ENCODE measurements at regions not wholly inside any gene's neighbourhood (a gene's known extent, or its start where the extent isn't known, plus 50 kb on each side); places are given as distances from the start of the nearest gene placed in this dataset.

DNA sequence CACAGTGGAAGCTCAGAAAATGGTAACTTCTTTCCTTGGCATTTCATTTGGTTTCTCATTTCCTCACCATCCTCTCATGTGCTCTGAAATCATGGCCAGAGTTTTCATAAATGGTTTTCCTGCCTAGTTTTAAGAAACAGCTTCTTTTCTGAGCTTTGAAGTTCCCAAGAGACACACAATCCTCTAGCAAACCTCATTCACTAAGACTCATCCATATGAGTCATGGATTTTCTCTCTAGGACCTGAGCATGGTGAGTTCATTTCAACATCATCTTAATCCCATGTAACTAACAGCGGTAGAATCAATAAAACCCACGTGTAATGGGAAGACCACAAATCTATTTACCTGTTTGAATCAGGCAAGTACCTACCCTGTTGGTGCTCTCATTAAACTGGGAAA, 274.5 kb upstream of the LRTM1 start:
- H3K4me1 ChIP-seq (ENCODE audit: control insufficient read depth in 1 of 2, low read depth in 2 of 2): no peaks in the 10 kb centered on the region
- no peak for ATAC-seq (ENCODE audit: insufficient number of reproducible peaks, low FRiP score, low read depth)
- TF ChIP-seq, protein P1, sequence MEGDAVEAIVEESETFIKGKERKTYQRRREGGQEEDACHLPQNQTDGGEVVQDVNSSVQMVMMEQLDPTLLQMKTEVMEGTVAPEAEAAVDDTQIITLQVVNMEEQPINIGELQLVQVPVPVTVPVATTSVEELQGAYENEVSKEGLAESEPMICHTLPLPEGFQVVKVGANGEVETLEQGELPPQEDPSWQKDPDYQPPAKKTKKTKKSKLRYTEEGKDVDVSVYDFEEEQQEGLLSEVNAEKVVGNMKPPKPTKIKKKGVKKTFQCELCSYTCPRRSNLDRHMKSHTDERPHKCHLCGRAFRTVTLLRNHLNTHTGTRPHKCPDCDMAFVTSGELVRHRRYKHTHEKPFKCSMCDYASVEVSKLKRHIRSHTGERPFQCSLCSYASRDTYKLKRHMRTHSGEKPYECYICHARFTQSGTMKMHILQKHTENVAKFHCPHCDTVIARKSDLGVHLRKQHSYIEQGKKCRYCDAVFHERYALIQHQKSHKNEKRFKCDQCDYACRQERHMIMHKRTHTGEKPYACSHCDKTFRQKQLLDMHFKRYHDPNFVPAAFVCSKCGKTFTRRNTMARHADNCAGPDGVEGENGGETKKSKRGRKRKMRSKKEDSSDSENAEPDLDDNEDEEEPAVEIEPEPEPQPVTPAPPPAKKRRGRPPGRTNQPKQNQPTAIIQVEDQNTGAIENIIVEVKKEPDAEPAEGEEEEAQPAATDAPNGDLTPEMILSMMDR (IDR thresholded peaks at IDR 0.05): no peak
- H3K4me3 ChIP-seq: no peak overlapping the region
- no peaks in the 10 kb centered on the region for H3K36me3 ChIP-seq
- no peaks in the 10 kb centered on the region for H3K9me3 ChIP-seq
- H3K27ac ChIP-seq: no peak overlapping the region
- DNase-seq (ENCODE audit: low spot score): no peak
- H3K27me3 ChIP-seq (replicated peaks; ENCODE audit: insufficient read depth): no peaks in the 10 kb centered on the region

DNA sequence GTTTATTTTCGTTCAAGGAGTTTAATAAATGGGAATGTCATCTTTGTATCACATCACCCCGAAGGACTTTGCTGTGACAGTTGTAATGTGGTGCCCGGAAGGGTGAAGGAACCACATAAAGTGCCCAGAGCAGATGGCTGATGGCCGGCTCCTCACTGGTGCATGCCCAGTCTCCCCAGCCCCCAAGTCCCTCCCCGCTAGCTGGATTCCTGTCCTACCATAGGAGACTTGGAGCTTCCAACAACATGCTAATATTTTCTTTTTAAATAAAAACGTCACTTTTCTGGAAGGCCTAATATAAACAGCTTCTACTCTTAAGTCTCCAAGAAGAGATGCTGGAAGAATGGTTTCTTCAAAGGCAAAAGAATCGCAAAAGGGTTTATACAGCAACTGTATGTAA, 273.9 kb upstream of the LRTM1 start:
- Histone ChIP-seq H3K27ac (no peak overlapping the region), H3K36me3 (no peaks in the 10 kb centered on the region), H3K4me1 (ENCODE audit: control insufficient read depth in 1 of 2, low read depth in 2 of 2) (no peaks in the 10 kb centered on the region), H3K27me3 (replicated peaks; ENCODE audit: insufficient read depth) (no peaks in the 10 kb centered on the region), H3K9me3 (no peaks in the 10 kb centered on the region), H3K4me3 (no peak overlapping the region)
- DNase-seq (ENCODE audit: low spot score) (no peak), ATAC-seq (ENCODE audit: insufficient number of reproducible peaks, low FRiP score, low read depth) (no peak)
- TF ChIP-seq, protein P1 (IDR thresholded peaks at IDR 0.05): no peak

DNA sequence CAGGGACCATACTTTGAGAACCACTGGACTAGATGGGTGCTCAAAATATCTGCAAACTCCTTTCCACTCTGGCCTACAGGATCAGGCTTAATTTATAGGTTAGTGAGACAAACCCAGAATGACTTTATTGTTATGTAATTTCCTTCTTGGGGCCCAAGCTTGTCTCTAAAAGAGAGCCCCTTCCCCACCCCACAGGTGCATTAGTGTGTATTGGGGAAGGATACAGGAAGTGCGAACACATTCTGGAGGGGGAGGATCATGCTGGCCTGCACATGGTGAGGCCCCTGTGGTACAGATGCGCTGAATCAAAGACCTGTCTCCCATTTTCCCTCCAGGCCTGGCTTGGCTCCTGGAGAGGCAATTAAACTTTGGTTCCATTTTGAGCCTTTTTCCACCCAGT, 273.0 kb upstream of the LRTM1 start:
- no peak for DNase-seq (ENCODE audit: low spot score)
- no peaks in the 10 kb centered on the region for H3K9me3 ChIP-seq
- TF ChIP-seq, protein P1 (IDR thresholded peaks at IDR 0.05): no peak
- no peak for ATAC-seq (ENCODE audit: insufficient number of reproducible peaks, low FRiP score, low read depth)
- no peaks in the 10 kb centered on the region for H3K36me3 ChIP-seq
- no peak overlapping the region for H3K4me3 ChIP-seq
- no peaks in the 10 kb centered on the region for H3K4me1 ChIP-seq (ENCODE audit: control insufficient read depth in 1 of 2, low read depth in 2 of 2)
- H3K27ac ChIP-seq: no peak overlapping the region
- H3K27me3 ChIP-seq (replicated peaks; ENCODE audit: insufficient read depth): no peaks in the 10 kb centered on the region

DNA sequence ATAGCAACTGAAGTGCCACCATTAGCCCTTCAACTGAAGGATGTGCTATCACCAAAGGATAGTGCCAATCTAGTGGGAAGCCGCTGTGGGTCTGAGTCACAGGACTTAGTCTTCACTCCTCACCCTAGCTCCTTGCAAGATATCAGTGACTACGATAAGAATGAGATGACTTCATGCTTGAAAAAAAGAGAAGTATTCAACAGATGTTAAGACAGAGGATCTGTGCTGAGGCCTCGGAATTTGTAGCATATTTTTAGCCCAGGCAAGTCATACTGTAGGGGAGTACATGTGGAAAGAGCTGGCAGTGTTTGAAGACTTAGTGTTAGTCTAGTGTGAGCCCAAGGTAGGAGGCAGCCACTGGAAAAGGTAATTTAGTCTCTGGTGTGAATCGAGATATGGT, 270.7 kb upstream of the LRTM1 start:
- DNase-seq (ENCODE audit: low spot score): no peak
- ATAC-seq (ENCODE audit: insufficient number of reproducible peaks, low FRiP score, low read depth): no peak
- no peak overlapping the region for H3K27ac ChIP-seq
- TF ChIP-seq, protein P1 (IDR thresholded peaks at IDR 0.05): no peak
- no peak overlapping the region for H3K4me3 ChIP-seq
- no peaks in the 10 kb centered on the region for H3K4me1 ChIP-seq (ENCODE audit: control insufficient read depth in 1 of 2, low read depth in 2 of 2)
- no peaks in the 10 kb centered on the region for H3K27me3 ChIP-seq (replicated peaks; ENCODE audit: insufficient read depth)
- no peaks in the 10 kb centered on the region for H3K9me3 ChIP-seq
- H3K36me3 ChIP-seq: no peaks in the 10 kb centered on the region

DNA sequence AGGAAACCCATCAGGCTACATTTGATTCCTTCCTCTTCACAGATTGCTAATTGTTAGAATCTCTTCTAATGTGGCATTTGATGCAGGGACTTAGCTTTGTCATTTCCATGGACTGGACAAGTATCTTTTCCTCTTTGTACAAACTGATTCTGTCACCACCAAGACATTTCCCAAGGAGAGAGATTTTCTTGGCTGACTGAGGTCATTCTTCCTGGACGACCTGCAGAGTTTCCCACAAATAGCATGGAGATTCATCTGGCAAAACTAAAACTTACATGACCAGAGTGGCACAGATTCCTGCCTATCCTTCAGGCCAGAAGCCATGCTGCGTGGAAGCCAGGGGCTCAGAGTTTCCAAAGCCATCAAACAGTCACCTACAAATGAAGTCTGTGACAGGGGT, 269.2 kb upstream of the LRTM1 start:
- ATAC-seq (ENCODE audit: insufficient number of reproducible peaks, low FRiP score, low read depth): no peak
- Histone ChIP-seq H3K9me3 (no peaks in the 10 kb centered on the region), H3K36me3 (no peaks in the 10 kb centered on the region), H3K4me1 (ENCODE audit: control insufficient read depth in 1 of 2, low read depth in 2 of 2) (no peaks in the 10 kb centered on the region), H3K27me3 (replicated peaks; ENCODE audit: insufficient read depth) (no peaks in the 10 kb centered on the region), H3K4me3 (no peak overlapping the region), H3K27ac (no peak overlapping the region)
- DNase-seq (ENCODE audit: low spot score): no peak
- TF ChIP-seq, protein P1 (IDR thresholded peaks at IDR 0.05): no peak

All from thoracic aorta (tissue), 2 donors.